Ovary (tissue), 3 donors: ENCODE measurements at regions not wholly inside any gene's neighbourhood (a gene's known extent, or its start where the extent isn't known, plus 50 kb on each side); places are given as distances from the start of the nearest gene placed in this dataset.

Experiments used
- EP300 ChIP-seq: sonication (generic); formaldehyde crosslinking; IDR thresholded peaks from one replicate; pipeline ENCODE4 v1.6.1; 2017; ENCODE audit warnings: antibody characterized with exemption
- POLR2A ChIP-seq: fragments of 450-650 bp; IDR thresholded peaks from one replicate; pipeline ENCODE4 v1.6.1; 2017; ENCODE audit warnings: antibody characterized with exemption, mild to moderate bottlenecking, moderate library complexity
- TF ChIP-seq, protein P1 (sequence below), 3 donors: fragments of 450-650 bp in 2 of 3; fragments of 200-600 bp in 1 of 3; IDR thresholded peaks; one replicate each; pipeline versions ENCODE4 v1.5.1 to v1.8.0; 2016 to 2022; ENCODE audit warnings: antibody characterized with exemption in 3 of 3, mild to moderate bottlenecking in 1 of 3
- donor health status: DM: no; HTN: no; CAD: no.

DNA sequence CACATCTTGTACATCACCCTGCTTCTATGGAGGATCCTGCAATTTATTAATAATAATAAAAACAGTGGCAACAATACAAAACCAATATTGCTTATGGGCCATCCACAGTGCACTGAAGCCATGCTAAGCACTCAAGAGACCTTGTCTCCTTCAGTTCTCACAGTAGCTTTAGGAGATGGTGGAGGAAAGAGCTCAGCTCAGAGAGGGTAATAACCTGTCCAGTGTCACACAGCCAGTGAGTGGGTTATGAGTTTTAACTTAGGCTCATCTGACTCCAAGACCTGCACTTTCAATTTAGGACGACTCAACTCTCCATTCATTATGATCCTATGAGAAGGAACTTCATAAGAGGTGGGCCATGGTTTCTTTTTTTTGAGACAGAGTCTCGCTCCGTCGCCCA is 347.6 kb upstream of the RUNX1 start:
- TF ChIP-seq, protein P1, sequence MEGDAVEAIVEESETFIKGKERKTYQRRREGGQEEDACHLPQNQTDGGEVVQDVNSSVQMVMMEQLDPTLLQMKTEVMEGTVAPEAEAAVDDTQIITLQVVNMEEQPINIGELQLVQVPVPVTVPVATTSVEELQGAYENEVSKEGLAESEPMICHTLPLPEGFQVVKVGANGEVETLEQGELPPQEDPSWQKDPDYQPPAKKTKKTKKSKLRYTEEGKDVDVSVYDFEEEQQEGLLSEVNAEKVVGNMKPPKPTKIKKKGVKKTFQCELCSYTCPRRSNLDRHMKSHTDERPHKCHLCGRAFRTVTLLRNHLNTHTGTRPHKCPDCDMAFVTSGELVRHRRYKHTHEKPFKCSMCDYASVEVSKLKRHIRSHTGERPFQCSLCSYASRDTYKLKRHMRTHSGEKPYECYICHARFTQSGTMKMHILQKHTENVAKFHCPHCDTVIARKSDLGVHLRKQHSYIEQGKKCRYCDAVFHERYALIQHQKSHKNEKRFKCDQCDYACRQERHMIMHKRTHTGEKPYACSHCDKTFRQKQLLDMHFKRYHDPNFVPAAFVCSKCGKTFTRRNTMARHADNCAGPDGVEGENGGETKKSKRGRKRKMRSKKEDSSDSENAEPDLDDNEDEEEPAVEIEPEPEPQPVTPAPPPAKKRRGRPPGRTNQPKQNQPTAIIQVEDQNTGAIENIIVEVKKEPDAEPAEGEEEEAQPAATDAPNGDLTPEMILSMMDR (IDR thresholded peaks at IDR 0.05), result no peak
- TF ChIP-seq POLR2A (no peak), EP300 (no peak)
